ENCODE measurements at regions not wholly inside any gene's neighbourhood (a gene's known extent, or its start where the extent isn't known, plus 50 kb on each side); places are given as distances from the start of the nearest gene placed in this dataset.

- Histone ChIP-seq H3K4me3 (ENCODE audit: low read depth in 1 of 3, low read length in 3 of 3) (no peak overlapping the region), H3K9me3 (ENCODE audit: control insufficient read depth in 2 of 2, insufficient read depth in 1 of 2, low read depth in 1 of 2, low read length in 1 of 2) (no peaks in the 10 kb centered on the region), H3K36me3 (ENCODE audit: control insufficient read depth in 3 of 3, insufficient read depth in 2 of 3, low read depth in 1 of 3, low read length in 3 of 3) (no peaks in the 10 kb centered on the region), H3K4me1 (ENCODE audit: control insufficient read depth in 3 of 3, insufficient read depth in 2 of 3, low read depth in 1 of 3, low read length in 2 of 3) (no peaks in the 10 kb centered on the region), H3K27me3 (ENCODE audit: control insufficient read depth in 3 of 3, insufficient read depth in 3 of 3, low read length in 3 of 3) (no peaks in the 10 kb centered on the region), H3K27ac (ENCODE audit: low read depth in 1 of 3, low read length in 2 of 3) (no peak overlapping the region)
- DNase-seq, result no peak
- 59 to 75% (median 62%) methylated on average over 1 of the region's 1 CpG for WGBS, 3 donors
- FAIRE-seq, result no peak
These were observed 657.4 kb upstream of the ATXN8OS start for GRCh38 chr13:69450245-69450644.

DNA sequence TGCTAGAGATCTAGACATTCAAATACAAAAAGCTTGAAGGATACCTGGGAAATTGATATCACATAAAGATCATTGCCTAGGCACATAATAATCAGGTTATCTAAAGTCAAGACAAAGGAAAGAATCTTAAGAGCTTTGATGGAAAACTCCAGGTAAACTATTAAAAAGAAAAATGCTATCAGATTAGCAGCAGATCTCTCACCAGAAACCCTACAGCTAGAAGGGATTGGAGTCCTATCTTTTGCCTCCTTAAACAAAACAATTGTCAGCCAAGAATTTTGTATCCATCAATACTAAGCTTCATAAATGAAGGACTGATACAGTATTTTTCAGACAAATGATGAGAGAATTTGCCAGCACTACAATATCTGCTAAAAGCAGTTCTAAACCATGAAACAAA is 682.4 kb upstream of the ATXN8OS start:
- Histone ChIP-seq H3K27ac (ENCODE audit: low read depth in 1 of 3, low read length in 2 of 3) (no peak overlapping the region), H3K27me3 (ENCODE audit: control insufficient read depth in 3 of 3, insufficient read depth in 3 of 3, low read length in 3 of 3) (no peaks in the 10 kb centered on the region), H3K4me1 (ENCODE audit: control insufficient read depth in 3 of 3, insufficient read depth in 2 of 3, low read depth in 1 of 3, low read length in 2 of 3) (no peaks in the 10 kb centered on the region), H3K4me3 (ENCODE audit: low read depth in 1 of 3, low read length in 3 of 3) (no peak overlapping the region), H3K9me3 (ENCODE audit: control insufficient read depth in 2 of 2, insufficient read depth in 1 of 2, low read depth in 1 of 2, low read length in 1 of 2) (peaks cover 0 to 25% of the 10 kb centered on the region in 2 donors), H3K36me3 (ENCODE audit: control insufficient read depth in 3 of 3, insufficient read depth in 2 of 3, low read depth in 1 of 3, low read length in 3 of 3) (no peaks in the 10 kb centered on the region)
- DNase-seq, result no peak
- FAIRE-seq, result no peak

- DNase-seq (no peak), FAIRE-seq (no peak)
- H3K36me3 ChIP-seq (ENCODE audit: control insufficient read depth in 3 of 3, insufficient read depth in 2 of 3, low read depth in 1 of 3, low read length in 3 of 3), result no peaks in the 10 kb centered on the region
- no peaks in the 10 kb centered on the region for H3K4me1 ChIP-seq (ENCODE audit: control insufficient read depth in 3 of 3, insufficient read depth in 2 of 3, low read depth in 1 of 3, low read length in 2 of 3)
- 67 to 75% (median 68%) methylated on average over 2 of the region's 2 CpGs for WGBS, 3 donors
- peaks cover 0 to 29% of the 10 kb centered on the region in 2 donors for H3K9me3 ChIP-seq (ENCODE audit: control insufficient read depth in 2 of 2, insufficient read depth in 1 of 2, low read depth in 1 of 2, low read length in 1 of 2)
- H3K4me3 ChIP-seq (ENCODE audit: low read depth in 1 of 3, low read length in 3 of 3), result no peak overlapping the region
- no peaks in the 10 kb centered on the region for H3K27me3 ChIP-seq (ENCODE audit: control insufficient read depth in 3 of 3, insufficient read depth in 3 of 3, low read length in 3 of 3)
- H3K27ac ChIP-seq (ENCODE audit: low read depth in 1 of 3, low read length in 2 of 3), result no peak overlapping the region
These were observed 683.8 kb upstream of the ATXN8OS start for GRCh38 chr13:69423844-69424243.

DNA sequence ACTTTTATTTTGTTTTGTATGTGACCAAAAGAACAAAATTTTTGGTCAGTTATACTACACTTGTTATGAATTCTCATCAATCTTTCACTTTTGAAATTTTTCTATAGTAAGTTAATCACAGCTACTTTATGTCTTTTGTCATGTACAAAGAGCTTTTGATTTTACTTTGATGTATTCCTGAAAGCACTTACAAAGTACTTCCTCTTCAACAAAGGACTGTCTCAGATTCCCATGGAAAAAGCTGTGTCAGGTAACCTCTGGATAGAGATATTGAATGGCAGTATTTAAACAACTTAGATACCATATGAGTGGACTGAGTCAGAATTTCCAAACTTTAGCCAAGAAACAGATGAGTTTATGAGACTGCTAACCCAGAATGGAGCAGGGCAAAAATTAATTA is 689.3 kb upstream of the ATXN8OS start:
- Histone ChIP-seq H3K27me3 (ENCODE audit: control insufficient read depth in 3 of 3, insufficient read depth in 3 of 3, low read length in 3 of 3) (no peaks in the 10 kb centered on the region), H3K27ac (ENCODE audit: low read depth in 1 of 3, low read length in 2 of 3) (no peak overlapping the region), H3K4me1 (ENCODE audit: control insufficient read depth in 3 of 3, insufficient read depth in 2 of 3, low read depth in 1 of 3, low read length in 2 of 3) (no peaks in the 10 kb centered on the region), H3K36me3 (ENCODE audit: control insufficient read depth in 3 of 3, insufficient read depth in 2 of 3, low read depth in 1 of 3, low read length in 3 of 3) (no peaks in the 10 kb centered on the region), H3K9me3 (ENCODE audit: control insufficient read depth in 2 of 2, insufficient read depth in 1 of 2, low read depth in 1 of 2, low read length in 1 of 2) (peaks cover 0 to 10% of the 10 kb centered on the region in 2 donors), H3K4me3 (ENCODE audit: low read depth in 1 of 3, low read length in 3 of 3) (no peak overlapping the region)
- DNase-seq (no peak), FAIRE-seq (no peak)

DNA sequence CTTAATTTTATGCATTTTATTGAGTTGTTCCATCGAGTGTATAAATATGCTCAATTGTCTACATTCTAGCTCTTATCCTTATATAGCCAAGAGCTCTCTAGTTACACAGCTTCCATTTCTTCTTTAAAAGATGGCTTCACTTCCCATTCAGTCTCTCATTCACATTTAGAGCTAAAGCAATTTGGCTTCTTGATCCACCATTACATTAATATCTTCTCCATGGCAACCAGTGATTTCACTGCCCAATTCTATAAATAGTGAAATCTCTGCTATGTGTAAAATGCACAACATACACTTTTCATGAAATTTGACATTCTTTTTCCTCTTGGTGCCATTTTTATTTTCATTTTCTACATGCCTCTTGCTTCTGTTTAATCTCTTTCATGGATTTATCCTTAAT is 696.9 kb upstream of the ATXN8OS start:
- no peak overlapping the region for H3K4me3 ChIP-seq (ENCODE audit: low read depth in 1 of 3, low read length in 3 of 3)
- no peaks in the 10 kb centered on the region for H3K9me3 ChIP-seq (ENCODE audit: control insufficient read depth in 2 of 2, insufficient read depth in 1 of 2, low read depth in 1 of 2, low read length in 1 of 2)
- H3K27ac ChIP-seq (ENCODE audit: low read depth in 1 of 3, low read length in 2 of 3), result no peak overlapping the region
- DNase-seq (no peak), FAIRE-seq (no peak)
- H3K36me3 ChIP-seq (ENCODE audit: control insufficient read depth in 3 of 3, insufficient read depth in 2 of 3, low read depth in 1 of 3, low read length in 3 of 3), result no peaks in the 10 kb centered on the region
- 78 to 84% (median 82%) methylated on average over 1 of the region's 1 CpG for WGBS, 3 donors
- H3K4me1 ChIP-seq (ENCODE audit: control insufficient read depth in 3 of 3, insufficient read depth in 2 of 3, low read depth in 1 of 3, low read length in 2 of 3), result no peaks in the 10 kb centered on the region
- H3K27me3 ChIP-seq (ENCODE audit: control insufficient read depth in 3 of 3, insufficient read depth in 3 of 3, low read length in 3 of 3), result no peaks in the 10 kb centered on the region

DNA sequence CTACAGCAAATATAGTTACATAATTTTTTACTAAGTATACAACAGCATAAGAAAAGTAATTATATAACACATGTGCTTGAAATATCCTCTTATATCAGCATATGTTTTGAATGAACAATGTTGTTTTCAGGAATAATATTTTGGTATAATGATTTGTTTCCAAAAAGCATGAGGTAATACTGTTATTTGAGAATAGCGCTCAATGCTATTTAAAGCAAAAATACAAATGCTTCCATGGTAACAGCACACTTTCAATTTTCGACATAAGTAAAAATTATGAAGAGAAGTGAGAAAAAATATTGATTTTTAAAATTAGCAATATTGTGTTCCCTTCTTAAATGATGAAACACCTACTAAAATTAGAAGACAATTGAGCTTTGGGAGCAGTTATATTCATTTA is 715.9 kb upstream of the ATXN8OS start:
- H3K4me1 ChIP-seq (ENCODE audit: control insufficient read depth in 3 of 3, insufficient read depth in 2 of 3, low read depth in 1 of 3, low read length in 2 of 3), result no peaks in the 10 kb centered on the region
- no peak overlapping the region for H3K4me3 ChIP-seq (ENCODE audit: low read depth in 1 of 3, low read length in 3 of 3)
- DNase-seq (no peak), FAIRE-seq (no peak)
- no peaks in the 10 kb centered on the region for H3K9me3 ChIP-seq (ENCODE audit: control insufficient read depth in 2 of 2, insufficient read depth in 1 of 2, low read depth in 1 of 2, low read length in 1 of 2)
- no peaks in the 10 kb centered on the region for H3K36me3 ChIP-seq (ENCODE audit: control insufficient read depth in 3 of 3, insufficient read depth in 2 of 3, low read depth in 1 of 3, low read length in 3 of 3)
- H3K27me3 ChIP-seq (ENCODE audit: control insufficient read depth in 3 of 3, insufficient read depth in 3 of 3, low read length in 3 of 3), result no peaks in the 10 kb centered on the region
- WGBS, 3 donors, result 78 to 88% (median 81%) methylated on average over 2 of the region's 2 CpGs
- no peak overlapping the region for H3K27ac ChIP-seq (ENCODE audit: low read depth in 1 of 3, low read length in 2 of 3)

- Histone ChIP-seq H3K4me1 (ENCODE audit: control insufficient read depth in 3 of 3, insufficient read depth in 2 of 3, low read depth in 1 of 3, low read length in 2 of 3) (no peaks in the 10 kb centered on the region), H3K27ac (ENCODE audit: low read depth in 1 of 3, low read length in 2 of 3) (no peak overlapping the region), H3K9me3 (ENCODE audit: control insufficient read depth in 2 of 2, insufficient read depth in 1 of 2, low read depth in 1 of 2, low read length in 1 of 2) (no peaks in the 10 kb centered on the region), H3K4me3 (ENCODE audit: low read depth in 1 of 3, low read length in 3 of 3) (no peak overlapping the region), H3K36me3 (ENCODE audit: control insufficient read depth in 3 of 3, insufficient read depth in 2 of 3, low read depth in 1 of 3, low read length in 3 of 3) (no peaks in the 10 kb centered on the region), H3K27me3 (ENCODE audit: control insufficient read depth in 3 of 3, insufficient read depth in 3 of 3, low read length in 3 of 3) (no peaks in the 10 kb centered on the region)
- FAIRE-seq, result no peak
- DNase-seq, result no peak
- 49 to 60% (median 56%) methylated on average over 4 of the region's 4 CpGs for WGBS, 3 donors
These were observed 717.7 kb upstream of the ATXN8OS start for GRCh38 chr13:69389899-69390298.

GRCh38 chr13:69373747-69374425 is 733.7 kb upstream of the ATXN8OS start:
- 55 to 71% (median 68%) methylated on average over 5 of the region's 5 CpGs for WGBS, 3 donors
- no peaks in the 10 kb centered on the region for H3K27me3 ChIP-seq (ENCODE audit: control insufficient read depth in 3 of 3, insufficient read depth in 3 of 3, low read length in 3 of 3)

DNA sequence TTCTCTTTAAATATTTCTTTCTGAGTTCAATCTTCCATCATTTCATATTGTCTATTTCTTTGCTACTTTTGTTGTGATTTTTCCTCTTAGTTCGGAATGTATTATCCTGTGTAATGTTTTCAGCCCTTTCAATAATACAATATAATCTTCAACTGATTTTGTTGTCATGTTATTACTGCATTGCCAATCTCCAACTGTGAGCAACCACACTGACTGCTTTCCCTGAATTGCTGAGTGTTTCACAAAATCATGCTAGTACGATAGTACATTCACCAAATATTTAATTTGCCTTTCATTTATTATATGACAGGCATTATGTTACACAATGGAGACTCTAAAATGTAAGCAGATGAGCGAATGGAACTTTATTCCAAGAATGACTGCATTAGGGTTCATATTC is 744.3 kb upstream of the ATXN8OS start:
- H3K9me3 ChIP-seq (ENCODE audit: control insufficient read depth in 2 of 2, insufficient read depth in 1 of 2, low read depth in 1 of 2, low read length in 1 of 2), result no peaks in the 10 kb centered on the region
- no peaks in the 10 kb centered on the region for H3K27me3 ChIP-seq (ENCODE audit: control insufficient read depth in 3 of 3, insufficient read depth in 3 of 3, low read length in 3 of 3)
- H3K36me3 ChIP-seq (ENCODE audit: control insufficient read depth in 3 of 3, insufficient read depth in 2 of 3, low read depth in 1 of 3, low read length in 3 of 3), result no peaks in the 10 kb centered on the region
- no peak for DNase-seq
- 79 to 86% (median 80%) methylated on average over 3 of the region's 3 CpGs for WGBS, 3 donors
- H3K4me3 ChIP-seq (ENCODE audit: low read depth in 1 of 3, low read length in 3 of 3), result no peak overlapping the region
- no peak for FAIRE-seq
- no peak overlapping the region for H3K27ac ChIP-seq (ENCODE audit: low read depth in 1 of 3, low read length in 2 of 3)
- no peaks in the 10 kb centered on the region for H3K4me1 ChIP-seq (ENCODE audit: control insufficient read depth in 3 of 3, insufficient read depth in 2 of 3, low read depth in 1 of 3, low read length in 2 of 3)

More at GRCh38 chr13:69373747-69374425, 733.7 kb upstream of the ATXN8OS start:
- FAIRE-seq (no peak), DNase-seq (no peak)
- Histone ChIP-seq H3K9me3 (ENCODE audit: control insufficient read depth in 2 of 2, insufficient read depth in 1 of 2, low read depth in 1 of 2, low read length in 1 of 2) (no peaks in the 10 kb centered on the region), H3K4me3 (ENCODE audit: low read depth in 1 of 3, low read length in 3 of 3) (no peak overlapping the region), H3K27ac (ENCODE audit: low read depth in 1 of 3, low read length in 2 of 3) (no peak overlapping the region), H3K4me1 (ENCODE audit: control insufficient read depth in 3 of 3, insufficient read depth in 2 of 3, low read depth in 1 of 3, low read length in 2 of 3) (no peaks in the 10 kb centered on the region), H3K36me3 (ENCODE audit: control insufficient read depth in 3 of 3, insufficient read depth in 2 of 3, low read depth in 1 of 3, low read length in 3 of 3) (no peaks in the 10 kb centered on the region)
